ENCODE measurements at regions not wholly inside any gene's neighbourhood (a gene's known extent, or its start where the extent isn't known, plus 50 kb on each side); places are given as distances from the start of the nearest gene placed in this dataset.

GRCh38 chrX:55839485-55839884, 121.9 kb downstream of the RRAGB start:
- in situ Hi-C loops (cut with MboI): no loop called here
- no peaks in the 10 kb centered on the region for H3K79me2 ChIP-seq (ENCODE audit: control insufficient read depth, insufficient read depth, low read length)
- WGBS (ENCODE audit: insufficient coverage, low coverage, missing lambda C conversion rate): 0% methylated on average over 2 of the region's 2 CpGs
- intact Hi-C loops (cut with micrococcal nuclease): no loop called here
- H3K4me2 ChIP-seq (ENCODE audit: insufficient read depth, low read length): no peak overlapping the region
- H3K27me3 ChIP-seq (ENCODE audit: control insufficient read depth in 2 of 2, insufficient read depth in 2 of 2, low read length in 2 of 2): no peaks in the 10 kb centered on the region
- H3K36me3 ChIP-seq (ENCODE audit: control insufficient read depth, insufficient read depth, low read length): no peaks in the 10 kb centered on the region
- no peak for ATAC-seq
- POLR2A ChIA-PET: no interaction called here
- no TSS peak for BruUV-seq (replicated peaks)
- CTCF ChIA-PET (ENCODE audit: low intra/inter-chr PET ratio): no interaction called here
- H3K4me1 ChIP-seq (replicated peaks in 1 of 2; ENCODE audit: control insufficient read depth in 2 of 2, insufficient read depth in 2 of 2, low read length in 2 of 2): no peaks in the 10 kb centered on the region
- H3K27ac ChIP-seq (ENCODE audit: extremely low read depth, low read depth, low read length): no peak overlapping the region
- H2AFZ ChIP-seq (ENCODE audit: low read depth, low read length): no peak overlapping the region
- H4K20me1 ChIP-seq (replicated peaks; ENCODE audit: control insufficient read depth, insufficient read depth, low read length): no peaks in the 10 kb centered on the region
- H3K9ac ChIP-seq (ENCODE audit: insufficient read depth in 1 of 2, low read depth in 2 of 2, low read length in 2 of 2): no peak overlapping the region
- H3K4me3 ChIP-seq: no peak overlapping the region
- TF ChIP-seq HDAC6 (IDR thresholded peaks at IDR 0.05; ENCODE audit: low read depth, low read length) (no peak), ADNP (tag; IDR thresholded peaks at IDR 0.05) (no peak), ZFP36 (IDR thresholded peaks at IDR 0.05; ENCODE audit: low read depth, low read length, partially characterized antibody) (no peak), E2F8 (IDR thresholded peaks at IDR 0.05; ENCODE audit: low read depth, partially characterized antibody) (no peak), HDGF (IDR thresholded peaks at IDR 0.05) (no peak), RCOR1 (IDR thresholded peaks at IDR 0.05; ENCODE audit: borderline replicate concordance in 1 of 2, low read depth in 2 of 2, low read length in 2 of 2) (no peak), PHF8 (IDR thresholded peaks at IDR 0.05; ENCODE audit: borderline replicate concordance, low read length) (no peak), GATA2 (CRISPR knock-in tag; IDR thresholded peaks at IDR 0.05) (no peak), ATF1 (CRISPR knock-in tag; IDR thresholded peaks at IDR 0.05) (no peak), ATF1 (tag; IDR thresholded peaks at IDR 0.05) (no peak), GATAD2B (IDR thresholded peaks at IDR 0.05; ENCODE audit: borderline replicate concordance) (no peak), NONO (IDR thresholded peaks at IDR 0.05; ENCODE audit: low read depth in 2 of 2, low read length in 1 of 2) (no peak), SRF (CRISPR knock-in tag; IDR thresholded peaks at IDR 0.05) (no peak)
- DNase-seq (ENCODE audit: extremely low read depth in 1 of 4, low spot score in 3 of 4): no peak
- no peak for FAIRE-seq
- no peaks in the 10 kb centered on the region for H3K9me1 ChIP-seq (ENCODE audit: control insufficient read depth, insufficient read depth, low read length)
- H3K9me3 ChIP-seq (replicated peaks; ENCODE audit: control insufficient read depth, insufficient read depth, low read depth, low read length): no peaks in the 10 kb centered on the region

Measured in K562 (cell line).